ENCODE measurements at regions not wholly inside any gene's neighbourhood (a gene's known extent, or its start where the extent isn't known, plus 50 kb on each side); places are given as distances from the start of the nearest gene placed in this dataset.

DNA sequence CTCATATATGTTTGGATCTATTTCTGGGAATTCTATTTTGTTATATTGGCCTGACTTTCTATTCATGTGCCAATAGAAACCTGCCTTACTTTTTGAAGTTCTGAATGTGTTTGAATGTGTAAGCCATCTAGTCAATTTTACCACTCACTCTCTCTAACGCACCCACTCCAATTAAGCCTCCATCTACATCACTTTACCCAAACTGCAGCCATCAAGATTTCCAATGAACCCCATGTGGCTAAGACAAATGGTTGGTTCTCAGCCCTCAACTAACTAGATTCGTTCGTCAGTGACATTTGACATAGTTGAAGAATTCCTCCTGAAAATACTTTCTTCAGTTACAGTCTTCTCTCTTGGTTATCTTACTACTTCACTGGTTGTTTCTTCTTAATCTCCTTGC lies 137.3 kb upstream of the FSHR start:
- intact Hi-C loops (cut with DNase I; ENCODE audit: low total_unique reads): no loop called here

DNA sequence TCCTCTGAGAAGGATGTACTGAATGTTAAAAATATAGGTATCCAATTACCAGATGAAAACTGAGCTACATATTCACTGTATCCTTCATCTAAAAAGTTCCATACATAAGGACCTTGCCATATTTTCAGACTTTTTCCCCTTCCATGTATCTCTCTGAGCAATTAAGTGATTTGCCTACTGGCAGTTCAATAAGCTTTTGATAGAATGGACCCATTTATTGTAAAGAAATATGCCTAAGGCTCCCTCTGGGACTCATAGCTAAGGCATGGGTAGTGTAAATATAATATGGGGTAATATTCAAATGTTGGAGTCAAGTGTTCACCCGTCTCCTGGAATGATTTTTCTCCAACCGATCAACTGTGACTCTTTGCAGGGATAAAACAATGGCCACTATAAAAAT lies 135.4 kb upstream of the FSHR start:
- Histone ChIP-seq H3K4me1 (no peaks in the 10 kb centered on the region), H3K27me3 (no peaks in the 10 kb centered on the region), H3K4me3 (no peak overlapping the region), H3K27ac (no peak overlapping the region), H3K36me3 (no peaks in the 10 kb centered on the region), H3K9me3 (no peaks in the 10 kb centered on the region)
- no peak for DNase-seq (ENCODE audit: low spot score in 2 of 2)
- TF ChIP-seq POLR2A (IDR thresholded peaks at IDR 0.05) (no peak), POLR2AphosphoS5 (IDR thresholded peaks at IDR 0.05) (no peak), CTCF (IDR thresholded peaks at IDR 0.05) (no peak)
- intact Hi-C loops (cut with DNase I; ENCODE audit: low total_unique reads): no loop called here

More for the DNA sequence above, 137.3 kb upstream of the FSHR start:
- DNase-seq (ENCODE audit: low spot score in 2 of 2): no peak
- Histone ChIP-seq H3K9me3 (no peaks in the 10 kb centered on the region), H3K27ac (no peak overlapping the region), H3K36me3 (no peaks in the 10 kb centered on the region), H3K27me3 (no peaks in the 10 kb centered on the region), H3K4me1 (no peaks in the 10 kb centered on the region), H3K4me3 (no peak overlapping the region)
- no peak for TF ChIP-seq CTCF (IDR thresholded peaks at IDR 0.05)
- no peak for TF ChIP-seq POLR2AphosphoS5 (IDR thresholded peaks at IDR 0.05)
- TF ChIP-seq POLR2A (IDR thresholded peaks at IDR 0.05): no peak

DNA sequence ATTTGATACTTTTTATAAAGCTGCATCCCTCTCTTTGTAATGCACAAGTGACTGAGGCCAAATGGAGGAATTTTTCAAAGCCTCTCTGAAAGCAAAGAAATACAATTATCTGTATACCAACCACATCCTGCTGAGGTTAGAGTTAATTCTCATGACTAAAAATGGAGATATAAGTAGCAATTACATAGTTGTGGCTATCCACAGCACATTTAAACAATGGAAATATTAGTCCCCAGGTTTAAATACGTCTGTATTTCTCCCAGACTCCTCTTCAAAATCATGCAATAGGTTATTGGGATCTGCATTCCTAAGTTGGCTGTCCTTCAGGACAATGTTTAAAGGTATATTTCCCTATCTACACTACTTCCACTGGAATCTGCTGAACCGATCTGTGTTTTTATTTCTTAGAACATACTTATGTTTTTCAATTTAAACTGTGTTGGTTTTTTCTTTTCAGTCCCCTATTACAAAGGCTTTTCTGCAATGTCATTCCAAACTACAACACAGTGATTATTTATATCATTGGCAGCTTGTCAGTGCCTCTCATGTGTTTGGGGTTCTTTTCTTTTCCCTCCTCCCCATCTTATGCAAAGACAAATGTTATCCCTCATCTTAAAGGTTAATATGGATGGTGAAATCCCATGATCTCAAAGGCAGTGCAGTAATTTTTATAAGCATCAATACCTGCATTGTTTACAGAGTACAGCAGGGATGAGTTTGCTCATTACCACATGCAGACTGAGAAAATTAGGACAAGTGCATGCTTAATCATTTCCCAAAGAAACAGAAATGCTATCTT lies 134.8 kb upstream of the FSHR start:
- no peak for DNase-seq (ENCODE audit: low spot score in 2 of 2)
- no peaks in the 10 kb centered on the region for H3K36me3 ChIP-seq
- peak overlapping the region; percentile 16 to 21 for H3K27ac ChIP-seq
- no peaks in the 10 kb centered on the region for H3K9me3 ChIP-seq
- no peak for TF ChIP-seq POLR2AphosphoS5 (IDR thresholded peaks at IDR 0.05)
- no peak for TF ChIP-seq POLR2A (IDR thresholded peaks at IDR 0.05)
- no peak for TF ChIP-seq CTCF (IDR thresholded peaks at IDR 0.05)
- no peaks in the 10 kb centered on the region for H3K27me3 ChIP-seq
- H3K4me1 ChIP-seq: no peaks in the 10 kb centered on the region
- H3K4me3 ChIP-seq: no peak overlapping the region
- intact Hi-C loops (cut with DNase I; ENCODE audit: low total_unique reads): no loop called here

GRCh38 chr2:49288113-49288705 lies 133.9 kb upstream of the FSHR start:
- no peaks in the 10 kb centered on the region for H3K4me1 ChIP-seq
- intact Hi-C loops (cut with DNase I; ENCODE audit: low total_unique reads): no loop called here

More at GRCh38 chr2:49288113-49288705, 133.9 kb upstream of the FSHR start:
- H3K36me3 ChIP-seq: no peaks in the 10 kb centered on the region
- H3K4me3 ChIP-seq: no peak overlapping the region
- H3K27me3 ChIP-seq: no peaks in the 10 kb centered on the region
- DNase-seq (ENCODE audit: low spot score in 2 of 2): no peak
- no peaks in the 10 kb centered on the region for H3K9me3 ChIP-seq
- H3K27ac ChIP-seq: peak overlapping the region in 1 of 2 donors; percentile 38
- TF ChIP-seq POLR2A (IDR thresholded peaks at IDR 0.05) (no peak), POLR2AphosphoS5 (IDR thresholded peaks at IDR 0.05) (no peak), CTCF (IDR thresholded peaks at IDR 0.05) (no peak)
